Esophagus mucosa (tissue), 1 donor: ENCODE measurements at regions not wholly inside any gene's neighbourhood (a gene's known extent, or its start where the extent isn't known, plus 50 kb on each side); places are given as distances from the start of the nearest gene placed in this dataset.

Source experiments
- ATAC-seq: fragments of 200-7000 bp; cut with Tn5 transposase; one replicate; pipeline ENCODE4 v1.9.1; 2020
- donor health status: DM: yes; HTN: yes; CAD: no.

DNA sequence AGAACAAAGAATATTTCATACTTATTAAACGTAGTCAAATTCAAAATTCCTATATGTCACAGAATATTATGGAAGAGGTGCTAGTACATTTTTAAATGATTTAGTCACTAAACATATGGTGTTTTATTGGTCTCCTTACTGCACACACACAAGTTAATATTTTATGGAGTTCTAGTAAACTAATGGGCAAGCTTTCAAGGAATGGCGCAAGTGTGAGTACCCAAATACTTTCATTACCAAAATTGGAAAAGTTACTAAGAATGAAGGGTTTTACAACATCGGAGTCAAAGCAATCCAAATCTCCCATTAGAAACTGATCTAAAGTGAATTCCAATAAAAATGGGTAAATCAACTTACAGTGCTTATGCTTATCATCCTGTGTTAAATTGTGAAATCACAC, 921.9 kb downstream of the ADGRL2 start:
- no peak for ATAC-seq

DNA sequence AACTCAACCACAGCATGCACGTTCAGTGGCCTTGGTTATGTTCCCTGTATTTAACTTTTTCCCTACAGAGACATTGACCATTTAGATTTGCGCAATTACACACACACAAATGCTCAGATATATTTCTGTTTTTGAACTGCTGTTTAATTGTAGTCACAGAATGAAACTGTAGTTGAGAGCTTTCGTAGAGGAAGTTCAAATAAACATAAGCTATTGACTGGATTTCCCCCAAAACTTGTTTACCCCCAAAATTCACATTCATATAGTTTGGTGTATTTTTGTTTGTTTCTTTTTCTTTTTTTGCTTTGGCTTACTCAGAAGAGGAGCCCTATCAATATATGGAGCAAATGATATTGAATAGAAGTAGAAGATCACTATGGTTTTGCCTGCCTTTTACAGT, 921.0 kb downstream of the ADGRL2 start:
- no peak for ATAC-seq

DNA sequence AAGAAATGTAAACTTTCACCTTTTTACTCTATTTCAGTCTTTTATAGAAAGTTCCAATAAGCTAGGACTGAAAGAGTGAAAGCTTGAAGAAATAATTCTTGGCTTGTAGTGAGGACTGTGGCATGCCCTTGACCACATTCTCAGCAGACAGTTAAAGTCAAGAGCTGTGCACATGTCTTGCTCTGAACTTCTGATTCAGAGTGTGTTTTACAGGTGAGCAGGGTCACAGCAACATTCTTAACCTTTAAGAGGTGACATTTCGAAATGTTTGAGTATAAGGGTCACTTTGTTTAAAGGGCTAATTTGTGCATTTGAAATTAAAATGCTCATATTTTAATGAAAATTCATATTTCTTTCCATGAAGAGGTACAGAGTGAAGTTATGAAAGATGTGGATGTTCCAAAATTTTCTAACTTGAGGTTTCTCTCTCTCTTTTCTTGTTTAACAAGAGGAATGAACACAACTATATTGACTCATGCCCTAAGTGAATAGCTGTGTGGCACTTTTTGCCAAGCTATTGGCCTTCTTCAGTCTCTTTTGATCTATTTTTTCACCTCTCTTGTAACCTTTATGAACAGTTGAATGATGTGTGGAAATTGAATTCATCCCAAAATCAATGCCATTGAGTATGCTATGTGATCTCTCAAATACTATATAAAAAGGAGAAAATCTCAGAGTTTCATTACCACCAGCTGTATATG, 918.1 kb downstream of the ADGRL2 start:
- no peak for ATAC-seq

- no peak for ATAC-seq
These were observed 909.4 kb downstream of the ADGRL2 start for GRCh38 chr1:82710091-82710490.

DNA sequence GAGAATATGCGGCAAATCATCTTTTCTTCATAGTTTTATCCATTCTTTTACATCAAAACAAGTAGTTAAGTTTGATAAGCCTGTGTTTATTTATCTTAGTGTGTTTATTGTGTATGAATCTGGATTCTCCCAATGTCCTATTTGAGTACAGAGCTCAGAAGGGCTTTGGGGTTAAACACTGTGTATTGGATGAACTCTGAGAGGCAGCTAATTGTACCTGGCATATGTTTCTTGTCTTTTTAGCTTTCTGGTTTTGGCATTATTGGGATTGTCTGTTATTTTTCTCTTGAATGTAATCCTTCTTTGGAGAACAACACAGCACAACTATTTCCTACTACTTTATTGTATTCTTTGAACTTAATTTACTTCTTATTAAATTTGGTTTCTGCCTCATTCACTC, 906.9 kb downstream of the ADGRL2 start:
- ATAC-seq: no peak

DNA sequence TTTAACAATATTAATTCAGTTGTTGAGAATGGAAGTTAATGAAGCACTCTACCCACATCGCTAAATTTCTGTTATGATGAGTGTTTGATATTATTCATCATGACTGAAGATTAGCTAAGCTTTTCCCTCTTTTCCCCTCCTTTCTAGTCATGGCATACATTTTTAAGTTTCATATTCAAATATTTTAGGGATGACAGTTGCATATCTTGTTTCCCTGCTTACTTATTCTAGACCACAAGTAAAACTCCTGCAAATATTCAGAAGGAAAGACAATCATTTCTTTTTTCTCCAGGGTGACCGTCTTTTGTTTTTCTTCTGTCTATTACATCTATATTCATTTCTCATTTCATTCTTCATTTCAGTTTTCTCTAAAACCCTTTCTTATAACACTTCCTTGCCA, 906.0 kb downstream of the ADGRL2 start:
- no peak for ATAC-seq

- no peak for ATAC-seq
These were observed 904.2 kb downstream of the ADGRL2 start for GRCh38 chr1:82704966-82705365.

DNA sequence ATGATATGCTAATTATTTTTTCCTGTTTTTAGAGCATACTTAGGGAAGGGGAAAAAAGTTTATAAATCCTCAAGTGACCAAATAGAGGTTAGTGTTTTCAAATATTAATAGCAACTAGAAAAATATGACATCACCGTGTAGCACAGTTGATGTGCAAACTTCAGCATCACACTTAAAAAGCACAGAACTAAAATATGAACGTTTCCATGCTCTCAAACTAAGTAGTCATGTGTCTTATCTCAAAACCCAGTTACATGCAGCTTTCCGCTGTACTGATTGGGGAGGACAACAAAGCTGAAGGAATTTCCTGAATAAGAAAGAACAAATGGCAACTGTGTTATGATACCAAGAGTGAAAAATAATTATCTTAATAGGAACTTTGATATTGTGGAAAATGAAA, 903.7 kb downstream of the ADGRL2 start:
- no peak for ATAC-seq

GRCh38 chr1:82703951-82704350, 903.2 kb downstream of the ADGRL2 start:
- no peak for ATAC-seq

- no peak for ATAC-seq
These were observed 899.7 kb downstream of the ADGRL2 start for GRCh38 chr1:82700476-82700875.

- ATAC-seq: no peak
These were observed 897.2 kb downstream of the ADGRL2 start for GRCh38 chr1:82697965-82698364.

DNA sequence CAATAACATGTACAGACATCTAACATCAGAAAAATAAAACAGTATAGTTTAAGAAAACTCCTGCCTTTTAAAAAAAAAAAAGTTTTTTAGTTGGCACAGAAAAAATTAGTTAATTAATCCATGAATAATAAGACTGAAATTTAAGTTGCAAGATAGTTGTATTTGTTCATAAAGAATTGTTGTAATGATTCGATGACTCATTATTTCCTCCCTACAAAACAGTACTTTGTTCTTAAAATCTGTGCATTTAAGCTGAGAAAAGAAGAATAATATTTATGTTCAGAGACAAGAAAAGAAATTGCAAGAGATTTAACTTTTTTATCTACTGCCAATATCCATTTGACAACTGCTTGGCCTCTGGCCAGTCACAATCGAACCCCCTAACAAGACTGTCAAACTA, 894.7 kb downstream of the ADGRL2 start:
- no peak for ATAC-seq

GRCh38 chr1:82690411-82690810, 889.7 kb downstream of the ADGRL2 start:
- ATAC-seq: no peak

- no peak for ATAC-seq
These were observed 888.5 kb downstream of the ADGRL2 start for GRCh38 chr1:82689217-82689616.

GRCh38 chr1:82686774-82687173, 886.0 kb downstream of the ADGRL2 start:
- ATAC-seq: no peak

DNA sequence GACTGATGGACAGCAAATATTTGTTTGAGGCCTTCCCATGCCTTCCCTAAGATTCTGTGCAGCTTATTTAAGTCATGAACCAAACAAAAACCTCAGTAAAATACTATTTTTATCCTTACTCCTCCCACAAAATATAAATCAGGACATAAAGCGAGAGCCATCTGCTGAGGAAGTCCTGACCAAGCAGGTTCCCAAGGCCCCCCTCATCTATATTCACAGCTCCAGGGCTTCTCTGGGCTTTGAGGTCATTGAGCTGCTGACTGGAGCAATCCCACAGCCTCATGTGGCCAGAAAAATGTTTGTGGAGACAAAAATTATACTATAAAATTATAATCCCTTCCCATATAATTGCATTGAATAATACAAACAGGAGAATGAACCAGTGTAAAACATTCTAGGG, 846.2 kb downstream of the ADGRL2 start:
- no peak for ATAC-seq

DNA sequence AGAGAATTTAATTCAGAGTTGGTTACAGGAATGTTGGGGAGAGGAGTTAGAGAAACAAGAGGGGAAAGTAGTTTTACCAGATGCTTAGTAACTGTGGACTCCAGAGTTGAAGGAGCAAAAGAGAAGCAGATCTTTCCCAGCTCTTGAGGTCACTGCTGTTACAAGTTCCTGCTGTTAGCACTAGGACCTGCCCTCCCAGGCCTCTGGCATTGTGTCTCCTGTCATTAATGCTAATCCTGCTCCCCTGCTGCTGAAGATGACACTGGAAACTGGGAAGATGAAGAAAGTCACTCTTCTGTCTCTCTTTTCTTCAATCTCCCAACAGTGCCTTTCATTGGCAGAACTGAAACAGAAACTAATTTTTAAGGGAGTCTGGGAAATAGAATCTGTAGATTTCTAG, 845.6 kb downstream of the ADGRL2 start:
- ATAC-seq: no peak

DNA sequence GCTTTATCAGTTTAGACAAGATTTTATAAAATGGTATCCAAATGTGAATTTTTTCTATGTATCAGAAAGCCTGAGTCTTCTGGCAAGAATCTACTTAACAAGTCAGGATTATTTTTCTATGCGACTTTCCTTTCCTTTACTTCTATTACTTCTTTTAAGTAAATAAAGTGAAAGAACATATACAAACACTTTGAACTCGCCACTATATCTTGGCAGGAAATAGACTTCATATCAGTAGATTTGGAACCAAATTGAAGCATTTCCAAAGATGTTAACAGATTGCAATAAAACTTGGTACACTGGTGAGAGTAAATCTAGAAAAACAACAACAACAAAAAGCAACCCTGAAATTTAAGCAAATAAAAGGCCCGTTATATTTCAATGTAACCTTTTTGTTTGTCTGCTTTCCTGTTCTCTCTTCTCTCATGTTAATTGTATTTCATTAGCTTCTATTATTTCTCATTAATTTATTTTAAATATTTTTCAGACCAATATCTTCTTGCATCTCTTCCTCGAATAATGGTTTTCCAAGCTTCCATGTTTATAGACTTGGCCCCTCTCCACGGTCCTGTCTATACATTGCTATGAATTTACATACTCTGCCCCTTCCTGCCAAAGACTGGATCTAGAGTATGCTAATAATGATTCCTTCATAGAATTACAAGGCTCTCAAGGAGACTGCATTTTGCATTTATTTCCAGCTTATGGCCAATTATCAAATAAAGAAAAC, 843.6 kb downstream of the ADGRL2 start:
- no peak for ATAC-seq

DNA sequence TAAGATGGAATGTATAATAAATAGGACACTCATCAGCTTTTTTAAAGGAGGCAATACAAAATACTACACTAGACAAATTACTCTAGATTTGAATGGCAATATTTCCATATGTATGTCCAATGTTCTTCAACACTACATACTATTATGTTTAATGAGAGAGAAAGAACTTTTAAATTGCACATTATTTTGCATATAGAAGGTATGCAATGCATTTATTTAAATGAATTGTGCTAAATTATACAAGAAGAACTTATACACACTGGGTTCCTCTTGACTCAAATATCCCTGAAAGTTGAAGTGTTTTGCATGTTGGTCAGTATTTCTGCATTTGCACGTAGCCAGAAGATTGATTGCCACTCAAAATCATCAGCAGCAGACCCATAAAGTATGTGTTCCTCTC, 839.6 kb downstream of the ADGRL2 start:
- no peak for ATAC-seq

GRCh38 chr1:82634266-82634665, 833.5 kb downstream of the ADGRL2 start:
- no peak for ATAC-seq

- peak; percentile 66 for ATAC-seq
These were observed 831.4 kb downstream of the ADGRL2 start for GRCh38 chr1:82632155-82632554.

DNA sequence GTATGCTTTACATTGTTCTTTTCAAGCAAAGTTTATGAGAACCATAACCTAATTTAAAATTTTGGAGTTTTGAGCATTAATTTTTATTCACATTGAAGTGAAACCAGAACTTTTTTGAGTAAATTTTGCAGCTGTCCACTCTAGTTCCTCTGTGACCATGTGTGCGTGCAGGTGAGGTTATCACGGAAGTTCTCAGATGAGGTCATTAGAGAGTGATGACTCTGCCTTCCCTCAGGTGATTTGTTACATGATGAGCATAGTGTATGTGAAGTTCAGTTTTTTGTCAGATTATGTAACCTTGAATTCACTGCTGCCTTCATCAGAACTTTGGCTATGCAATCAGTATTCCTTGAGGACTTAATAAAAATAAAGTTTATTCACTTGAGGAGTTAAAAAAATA, 828.2 kb downstream of the ADGRL2 start:
- no peak for ATAC-seq

- ATAC-seq: no peak
These were observed 824.8 kb downstream of the ADGRL2 start for GRCh38 chr1:82625537-82625936.

DNA sequence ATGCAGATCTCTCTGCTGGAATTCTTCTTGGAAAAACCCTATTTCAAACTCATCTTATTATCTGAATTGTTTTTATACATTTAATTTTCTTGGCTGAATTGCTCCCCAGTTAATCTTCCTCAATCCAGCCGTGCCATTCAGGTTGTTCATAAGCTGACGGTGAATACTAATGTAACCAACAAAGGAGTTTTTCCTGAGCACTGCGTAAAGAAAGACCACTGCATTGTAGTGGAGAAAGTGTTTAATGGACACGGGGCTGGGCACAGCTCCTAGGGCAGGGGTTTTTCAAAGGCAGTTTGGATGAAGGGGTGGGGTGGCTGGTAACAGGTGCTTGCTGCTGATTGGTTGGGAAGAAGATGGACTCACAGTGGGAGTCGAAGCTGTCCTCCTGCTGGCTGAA, 820.3 kb downstream of the ADGRL2 start:
- ATAC-seq: no peak

GRCh38 chr1:82614090-82614489, 813.4 kb downstream of the ADGRL2 start:
- no peak for ATAC-seq
